ENCODE measurements at regions not wholly inside any gene's neighbourhood (a gene's known extent, or its start where the extent isn't known, plus 50 kb on each side); places are given as distances from the start of the nearest gene placed in this dataset.

- Mint-ChIP-seq H3K4me1 (ENCODE audit: low read depth) (no peaks in the 10 kb centered on the region), H3K27me3 (peaks cover 32% of the 10 kb centered on the region), H3K9me3 (no peaks in the 10 kb centered on the region), H3K4me3 (no peak overlapping the region), H3K27ac (no peak overlapping the region), H3K36me3 (ENCODE audit: low read depth) (no peaks in the 10 kb centered on the region)
These were observed 101.8 kb upstream of the PITRM1 start for GRCh38 chr10:3274414-3274813.

GRCh38 chr10:3273966-3274365, 101.4 kb upstream of the PITRM1 start:
- Mint-ChIP-seq H3K27ac (no peak overlapping the region), H3K4me1 (ENCODE audit: low read depth) (no peaks in the 10 kb centered on the region), H3K36me3 (ENCODE audit: low read depth) (no peaks in the 10 kb centered on the region), H3K27me3 (peaks cover 34% of the 10 kb centered on the region), H3K9me3 (no peaks in the 10 kb centered on the region), H3K4me3 (no peak overlapping the region)

DNA sequence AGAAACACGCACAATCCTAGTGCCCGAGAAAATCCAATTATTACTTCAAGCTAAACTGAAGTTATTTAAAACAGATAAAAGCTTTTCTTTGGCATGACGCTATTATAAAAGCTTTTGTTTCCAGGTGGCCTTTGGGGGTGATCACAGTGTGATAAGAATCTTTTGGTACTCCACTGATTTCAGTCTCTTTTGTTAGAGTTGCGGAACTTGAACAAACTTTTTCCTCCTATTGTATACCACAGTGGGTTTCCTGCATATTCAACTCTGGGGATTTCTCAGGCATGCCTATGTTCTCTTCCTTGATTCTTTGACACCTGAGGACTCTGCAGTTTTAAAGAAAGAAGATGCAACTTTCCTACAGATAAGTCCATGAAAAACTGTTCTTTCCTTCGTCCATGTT, 99.7 kb upstream of the PITRM1 start:
- H3K4me3 Mint-ChIP-seq = no peak overlapping the region
- H3K27me3 Mint-ChIP-seq = peaks cover 32% of the 10 kb centered on the region
- no peaks in the 10 kb centered on the region for H3K36me3 Mint-ChIP-seq (ENCODE audit: low read depth)
- H3K27ac Mint-ChIP-seq = no peak overlapping the region
- H3K9me3 Mint-ChIP-seq = no peaks in the 10 kb centered on the region
- H3K4me1 Mint-ChIP-seq (ENCODE audit: low read depth) = no peaks in the 10 kb centered on the region

- Mint-ChIP-seq H3K36me3 (ENCODE audit: low read depth) (no peaks in the 10 kb centered on the region), H3K4me1 (ENCODE audit: low read depth) (no peaks in the 10 kb centered on the region), H3K27ac (no peak overlapping the region), H3K27me3 (peaks cover 29% of the 10 kb centered on the region), H3K4me3 (no peak overlapping the region), H3K9me3 (no peaks in the 10 kb centered on the region)
These were observed 99.0 kb upstream of the PITRM1 start for GRCh38 chr10:3271354-3272115.

DNA sequence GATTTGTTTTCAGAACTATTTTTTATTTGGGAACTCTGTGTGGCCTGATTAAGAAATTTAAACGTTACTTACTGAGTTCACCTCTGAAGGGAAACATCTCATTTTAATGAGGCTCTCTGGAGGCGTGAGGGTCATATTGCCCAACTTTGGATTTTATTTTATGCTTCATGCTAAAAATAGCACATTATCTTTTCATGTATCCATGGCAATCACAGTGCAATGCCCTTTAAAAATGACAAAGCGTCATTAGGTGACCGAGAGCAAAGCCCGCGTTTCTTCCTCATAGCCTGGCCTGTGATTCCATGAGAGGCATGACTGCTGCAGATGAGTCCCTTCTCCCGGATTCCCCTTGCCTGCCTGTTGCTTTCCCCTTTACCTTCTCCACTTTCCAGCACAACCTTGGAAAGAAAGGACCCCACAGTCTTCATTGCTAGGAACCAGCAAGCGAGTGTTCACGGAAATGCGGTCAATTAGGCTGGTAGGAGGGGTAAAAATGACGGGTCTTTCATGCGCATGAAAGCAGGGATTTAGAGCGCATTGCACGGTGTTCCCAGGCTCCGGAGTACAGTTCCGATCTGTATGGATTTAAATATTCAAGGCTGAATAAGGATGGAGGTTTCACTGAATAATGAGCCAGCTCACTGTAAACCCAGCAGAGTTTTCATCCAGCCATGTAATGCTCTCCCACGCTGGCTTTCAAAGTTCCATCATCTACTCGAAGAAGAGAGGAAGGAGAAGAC, 98.2 kb upstream of the PITRM1 start:
- Mint-ChIP-seq H3K4me1 (ENCODE audit: low read depth) (no peaks in the 10 kb centered on the region), H3K36me3 (ENCODE audit: low read depth) (no peaks in the 10 kb centered on the region), H3K4me3 (no peak overlapping the region), H3K27ac (no peak overlapping the region), H3K27me3 (peaks cover 29% of the 10 kb centered on the region), H3K9me3 (no peaks in the 10 kb centered on the region)

DNA sequence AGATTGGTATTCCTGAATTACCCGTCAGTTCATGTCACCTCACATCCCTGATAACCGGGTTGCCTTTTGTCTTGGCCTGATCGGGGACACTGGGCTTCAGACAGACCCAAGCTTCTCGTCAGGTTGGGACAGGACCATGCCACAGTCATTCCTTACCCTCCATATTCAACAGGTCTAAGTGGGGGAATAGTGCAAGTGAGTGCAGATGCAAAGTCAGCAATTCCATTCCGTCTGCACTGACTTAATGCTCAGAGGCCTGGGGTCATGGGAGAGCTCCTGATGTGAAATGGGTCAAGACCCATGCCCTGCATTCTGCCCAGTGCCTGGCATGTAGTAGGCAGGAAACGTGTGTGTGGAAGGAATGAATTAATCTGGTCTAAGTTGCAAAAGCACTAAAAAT, 95.4 kb upstream of the PITRM1 start:
- Mint-ChIP-seq H3K27ac (no peak overlapping the region), H3K27me3 (peaks cover 35% of the 10 kb centered on the region), H3K4me3 (no peak overlapping the region), H3K9me3 (no peaks in the 10 kb centered on the region), H3K4me1 (ENCODE audit: low read depth) (no peaks in the 10 kb centered on the region), H3K36me3 (ENCODE audit: low read depth) (no peaks in the 10 kb centered on the region)

- Mint-ChIP-seq H3K27me3 (peaks cover 36% of the 10 kb centered on the region), H3K9me3 (no peaks in the 10 kb centered on the region), H3K4me3 (no peak overlapping the region), H3K27ac (no peak overlapping the region), H3K36me3 (ENCODE audit: low read depth) (no peaks in the 10 kb centered on the region), H3K4me1 (ENCODE audit: low read depth) (no peaks in the 10 kb centered on the region)
These were observed 92.5 kb upstream of the PITRM1 start for GRCh38 chr10:3265088-3265487.

DNA sequence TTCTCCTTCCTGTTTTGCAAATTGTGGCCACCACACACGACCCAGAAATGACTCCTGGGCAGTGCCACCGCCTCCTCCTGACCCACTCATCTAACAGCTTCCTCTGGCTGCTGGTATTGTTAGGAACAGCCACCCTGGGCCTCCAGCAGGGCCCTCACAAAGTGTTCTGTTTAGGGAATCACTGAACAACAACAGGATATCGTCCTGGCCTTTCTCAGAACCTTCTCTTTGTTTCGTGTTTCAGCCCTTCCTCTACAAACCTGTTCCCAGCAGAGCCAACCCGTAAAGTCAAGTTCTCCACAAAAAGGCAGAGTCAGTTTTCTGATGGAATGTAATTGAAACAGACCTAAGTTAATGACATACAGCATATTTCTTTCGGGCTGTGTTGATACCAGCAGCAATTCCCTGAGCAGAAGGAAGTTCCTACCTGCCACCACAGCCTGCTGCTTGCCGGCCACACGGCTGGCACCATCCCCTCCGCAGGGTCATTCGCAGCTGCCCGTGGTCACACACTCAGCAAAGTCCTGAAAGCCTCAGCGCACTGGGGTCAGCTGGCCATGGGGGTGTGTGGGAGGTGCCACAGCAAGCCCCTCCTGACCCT, 91.7 kb upstream of the PITRM1 start:
- no peaks in the 10 kb centered on the region for H3K9me3 Mint-ChIP-seq
- H3K4me1 Mint-ChIP-seq (ENCODE audit: low read depth) = no peaks in the 10 kb centered on the region
- no peak overlapping the region for H3K4me3 Mint-ChIP-seq
- H3K27me3 Mint-ChIP-seq = peaks cover 30% of the 10 kb centered on the region
- no peak overlapping the region for H3K27ac Mint-ChIP-seq
- H3K36me3 Mint-ChIP-seq (ENCODE audit: low read depth) = no peaks in the 10 kb centered on the region

DNA sequence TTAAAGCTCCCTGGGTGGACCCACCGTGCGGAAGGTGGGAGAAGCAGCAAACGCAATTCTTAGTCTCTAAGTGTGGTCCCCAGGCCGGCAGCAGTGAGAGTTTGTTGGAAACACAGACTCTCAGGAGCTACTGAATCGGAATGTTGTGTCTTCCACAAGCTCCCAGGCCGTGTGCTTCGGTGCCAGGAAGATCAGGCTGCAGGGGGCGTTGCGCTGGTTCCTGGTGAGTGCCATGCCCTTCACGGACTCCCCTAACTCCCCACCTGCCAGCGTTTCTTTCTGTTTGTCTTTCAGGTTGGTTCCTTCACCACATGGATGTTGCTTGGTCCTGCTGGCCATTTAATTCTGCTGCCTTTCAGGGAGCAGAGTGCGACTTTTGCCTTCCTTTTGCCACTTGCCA, 91.2 kb upstream of the PITRM1 start:
- no peak overlapping the region for H3K27ac Mint-ChIP-seq
- H3K36me3 Mint-ChIP-seq (ENCODE audit: low read depth) = no peaks in the 10 kb centered on the region
- no peaks in the 10 kb centered on the region for H3K4me1 Mint-ChIP-seq (ENCODE audit: low read depth)
- H3K4me3 Mint-ChIP-seq = no peak overlapping the region
- H3K27me3 Mint-ChIP-seq = peaks cover 29% of the 10 kb centered on the region
- no peaks in the 10 kb centered on the region for H3K9me3 Mint-ChIP-seq

DNA sequence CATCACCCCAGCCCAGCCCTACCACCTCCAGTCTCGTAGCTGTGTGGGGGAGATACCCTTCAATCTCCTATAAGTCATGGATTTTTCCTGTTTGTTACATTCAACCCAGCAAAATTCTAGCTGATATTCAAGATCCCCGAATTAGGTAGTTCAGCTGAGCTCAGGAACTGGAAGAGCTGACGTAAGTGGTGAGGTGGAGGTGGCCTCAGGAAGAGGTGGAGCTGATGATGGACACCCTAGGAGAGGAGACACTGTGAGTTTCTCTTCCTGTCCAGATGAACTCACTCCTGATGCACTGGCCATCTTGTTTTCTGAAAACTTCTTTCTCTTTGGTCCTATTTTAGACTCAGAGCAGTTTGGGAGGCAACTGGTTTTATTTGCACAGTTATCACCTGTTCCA, 90.5 kb upstream of the PITRM1 start:
- H3K4me3 Mint-ChIP-seq = no peak overlapping the region
- no peaks in the 10 kb centered on the region for H3K4me1 Mint-ChIP-seq (ENCODE audit: low read depth)
- peaks cover 29% of the 10 kb centered on the region for H3K27me3 Mint-ChIP-seq
- H3K36me3 Mint-ChIP-seq (ENCODE audit: low read depth) = no peaks in the 10 kb centered on the region
- H3K9me3 Mint-ChIP-seq = no peaks in the 10 kb centered on the region
- H3K27ac Mint-ChIP-seq = no peak overlapping the region

- H3K36me3 Mint-ChIP-seq (ENCODE audit: low read depth) = no peaks in the 10 kb centered on the region
- peaks cover 32% of the 10 kb centered on the region for H3K27me3 Mint-ChIP-seq
- H3K9me3 Mint-ChIP-seq = no peaks in the 10 kb centered on the region
- H3K4me1 Mint-ChIP-seq (ENCODE audit: low read depth) = no peaks in the 10 kb centered on the region
- no peak overlapping the region for H3K4me3 Mint-ChIP-seq
- H3K27ac Mint-ChIP-seq = no peak overlapping the region
These were observed 89.3 kb upstream of the PITRM1 start for GRCh38 chr10:3261921-3262320.

DNA sequence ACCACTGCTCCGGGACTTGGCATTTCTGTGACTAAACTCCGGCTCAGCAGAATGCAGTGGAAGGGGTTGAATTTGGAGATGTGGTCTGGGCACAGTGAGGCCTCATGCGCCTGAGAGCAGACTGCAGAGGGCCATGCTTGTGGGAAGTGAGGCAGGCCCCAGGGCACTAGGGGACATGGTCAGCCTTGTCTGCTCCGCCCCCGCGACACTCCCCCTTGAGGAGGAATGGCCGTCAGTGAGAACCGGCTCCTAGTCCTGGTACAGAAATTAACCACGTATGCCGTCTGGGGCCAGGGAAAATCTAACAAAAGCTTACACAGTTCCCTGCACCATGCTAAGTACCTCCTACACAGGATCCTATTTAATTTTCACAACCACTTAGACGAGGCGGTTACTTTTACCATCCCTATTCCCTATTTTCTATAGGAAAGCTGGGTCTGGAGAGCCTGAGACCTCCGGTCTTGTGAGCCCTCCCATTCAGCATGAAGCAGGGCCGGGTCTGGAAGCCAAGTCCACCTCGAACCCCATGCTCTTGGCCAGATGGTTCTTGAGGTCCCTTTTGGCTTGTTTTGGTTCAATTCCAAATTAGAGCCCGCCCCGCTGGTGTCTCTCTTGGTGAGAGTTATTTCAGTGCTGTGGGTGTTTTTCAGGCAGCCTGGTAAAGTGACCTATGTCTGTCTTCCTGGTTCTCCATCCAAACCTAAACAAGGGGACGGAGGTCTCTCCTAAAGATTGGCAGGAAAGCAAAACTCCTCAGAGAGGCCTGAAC, 87.7 kb upstream of the PITRM1 start:
- H3K9me3 Mint-ChIP-seq = no peaks in the 10 kb centered on the region
- H3K27me3 Mint-ChIP-seq = peaks cover 28% of the 10 kb centered on the region
- no peaks in the 10 kb centered on the region for H3K36me3 Mint-ChIP-seq (ENCODE audit: low read depth)
- H3K27ac Mint-ChIP-seq = no peak overlapping the region
- H3K4me1 Mint-ChIP-seq (ENCODE audit: low read depth) = no peaks in the 10 kb centered on the region
- no peak overlapping the region for H3K4me3 Mint-ChIP-seq

DNA sequence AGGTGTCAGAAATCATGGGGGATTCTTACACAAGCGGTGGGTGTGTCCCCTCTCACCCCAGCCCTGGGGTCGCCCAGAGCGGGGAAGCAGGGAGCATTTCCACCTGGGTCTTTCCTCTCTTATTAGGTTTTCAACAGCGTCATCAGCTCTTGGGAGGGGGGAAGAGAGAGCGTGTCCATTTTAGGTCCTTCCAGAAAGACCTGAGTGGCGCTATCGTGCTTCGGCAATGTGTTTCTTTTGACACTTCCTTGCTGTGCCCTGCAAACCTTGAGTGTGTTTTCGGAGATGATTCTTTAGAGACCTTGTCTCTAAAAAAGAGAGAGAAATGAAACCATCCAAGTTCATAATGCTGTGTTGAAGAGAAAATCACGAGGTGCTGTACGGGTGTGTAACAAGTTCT, 86.9 kb upstream of the PITRM1 start:
- no peaks in the 10 kb centered on the region for H3K9me3 Mint-ChIP-seq
- no peaks in the 10 kb centered on the region for H3K36me3 Mint-ChIP-seq (ENCODE audit: low read depth)
- H3K27ac Mint-ChIP-seq = no peak overlapping the region
- peaks cover 35% of the 10 kb centered on the region for H3K27me3 Mint-ChIP-seq
- no peak overlapping the region for H3K4me3 Mint-ChIP-seq
- H3K4me1 Mint-ChIP-seq (ENCODE audit: low read depth) = no peaks in the 10 kb centered on the region

GRCh38 chr10:3258394-3258793, 85.8 kb upstream of the PITRM1 start:
- Mint-ChIP-seq H3K36me3 (ENCODE audit: low read depth) (no peaks in the 10 kb centered on the region), H3K27me3 (peaks cover 38% of the 10 kb centered on the region), H3K27ac (no peak overlapping the region), H3K4me3 (no peak overlapping the region), H3K9me3 (no peaks in the 10 kb centered on the region), H3K4me1 (ENCODE audit: low read depth) (no peaks in the 10 kb centered on the region)

GRCh38 chr10:3255616-3256015, 83.0 kb upstream of the PITRM1 start:
- no peak overlapping the region for H3K4me3 Mint-ChIP-seq
- no peaks in the 10 kb centered on the region for H3K4me1 Mint-ChIP-seq (ENCODE audit: low read depth)
- H3K27ac Mint-ChIP-seq = no peak overlapping the region
- no peaks in the 10 kb centered on the region for H3K9me3 Mint-ChIP-seq
- peaks cover 40% of the 10 kb centered on the region for H3K27me3 Mint-ChIP-seq
- no peaks in the 10 kb centered on the region for H3K36me3 Mint-ChIP-seq (ENCODE audit: low read depth)

All from stimulated activated naive CD8-positive, alpha-beta T cell treated with anti-CD3 and anti-CD28 coated beads, Interleukin-15, Interleukin-2, amounts not matched to agents 100 ng/mL and 50 ng/mL, for 24 hours (primary cell).